HG02571 (cell line): ENCODE measurements at regions not wholly inside any gene's neighbourhood (a gene's known extent, or its start where the extent isn't known, plus 50 kb on each side); places are given as distances from the start of the nearest gene placed in this dataset.
"Not testable (repeated sequence)": the region's sequence is repeated elsewhere in the genome, so short reads cannot be mapped to it uniquely, and the experiment has no call there.

Experiments used
- ATAC-seq: cut with Tn5 transposase; IDR thresholded peaks from one replicate; pipeline ENCODE4 v1.9.1; 2021; ENCODE audit warnings: mild to moderate bottlenecking, moderate library complexity; ENCODE audit not compliant: unreplicated experiment

GRCh38 chr2:84158605-84159004 lies 300.5 kb downstream of the SUCLG1 start:
- ATAC-seq, result no peak

- no peak for ATAC-seq
Measured at GRCh38 chr2:84152462-84152861, 306.6 kb downstream of the SUCLG1 start.

- ATAC-seq, result no peak
Measured at GRCh38 chr2:84144345-84144744, 314.7 kb downstream of the SUCLG1 start.

GRCh38 chr2:84137034-84137433 lies 322.0 kb downstream of the SUCLG1 start:
- no peak for ATAC-seq

GRCh38 chr2:84132370-84132769 lies 326.7 kb downstream of the SUCLG1 start:
- ATAC-seq, result no peak

- no peak for ATAC-seq
Measured at GRCh38 chr2:84131278-84131830, 327.7 kb downstream of the SUCLG1 start.

GRCh38 chr2:84129018-84129417 lies 330.1 kb downstream of the SUCLG1 start:
- no peak for ATAC-seq

GRCh38 chr2:84127812-84128211 lies 331.3 kb downstream of the SUCLG1 start:
- not testable (repeated sequence) for ATAC-seq

- ATAC-seq, result no peak
Measured at GRCh38 chr2:84126530-84126929, 332.6 kb downstream of the SUCLG1 start.

- ATAC-seq, result no peak
Measured at GRCh38 chr2:84126084-84126483, 333.0 kb downstream of the SUCLG1 start.

- no peak for ATAC-seq
Measured at GRCh38 chr2:84116143-84116542, 342.9 kb downstream of the SUCLG1 start.

- ATAC-seq, result no peak
Measured at GRCh38 chr2:84115173-84115857, 343.8 kb downstream of the SUCLG1 start.

GRCh38 chr2:84103816-84104527 lies 355.1 kb downstream of the SUCLG1 start:
- not testable (repeated sequence) for ATAC-seq

GRCh38 chr2:84102274-84102673 lies 356.8 kb downstream of the SUCLG1 start:
- no peak for ATAC-seq

GRCh38 chr2:84088656-84089055 lies 370.4 kb downstream of the SUCLG1 start:
- no peak for ATAC-seq

- ATAC-seq, result no peak
Measured at GRCh38 chr2:84085562-84085961, 373.5 kb downstream of the SUCLG1 start.

GRCh38 chr2:84084856-84085255 lies 374.2 kb downstream of the SUCLG1 start:
- no peak for ATAC-seq

- no peak for ATAC-seq
Measured at GRCh38 chr2:84083984-84084383, 375.1 kb downstream of the SUCLG1 start.

GRCh38 chr2:84078471-84078870 lies 380.6 kb downstream of the SUCLG1 start:
- ATAC-seq, result no peak

- no peak for ATAC-seq
Measured at GRCh38 chr2:84077496-84077895, 381.6 kb downstream of the SUCLG1 start.

GRCh38 chr2:84071050-84071449 lies 388.0 kb downstream of the SUCLG1 start:
- no peak for ATAC-seq

- ATAC-seq, result no peak
Measured at GRCh38 chr2:84065857-84066256, 393.2 kb downstream of the SUCLG1 start.
